Body of pancreas (tissue), 4 donors: ENCODE measurements at regions not wholly inside any gene's neighbourhood (a gene's known extent, or its start where the extent isn't known, plus 50 kb on each side); places are given as distances from the start of the nearest gene placed in this dataset.

ENCODE experiments used
- POLR2A ChIP-seq, 3 donors: fragments of 450-650 bp; IDR thresholded peaks; one replicate each; pipeline ENCODE4 v1.6.1; 2016; ENCODE audit warnings: antibody characterized with exemption in 3 of 3, mild to moderate bottlenecking in 2 of 3
- TF ChIP-seq, protein P1 (sequence below), 7 experiments: fragments of 450-650 bp in 4 of 7; fragments of 200-600 bp in 3 of 7; sonication (generic) in 3 of 7; IDR thresholded peaks; one replicate each; pipeline ENCODE4 v1.5.1; 2016 to 2019; ENCODE audit warnings: antibody characterized with exemption in 7 of 7

DNA sequence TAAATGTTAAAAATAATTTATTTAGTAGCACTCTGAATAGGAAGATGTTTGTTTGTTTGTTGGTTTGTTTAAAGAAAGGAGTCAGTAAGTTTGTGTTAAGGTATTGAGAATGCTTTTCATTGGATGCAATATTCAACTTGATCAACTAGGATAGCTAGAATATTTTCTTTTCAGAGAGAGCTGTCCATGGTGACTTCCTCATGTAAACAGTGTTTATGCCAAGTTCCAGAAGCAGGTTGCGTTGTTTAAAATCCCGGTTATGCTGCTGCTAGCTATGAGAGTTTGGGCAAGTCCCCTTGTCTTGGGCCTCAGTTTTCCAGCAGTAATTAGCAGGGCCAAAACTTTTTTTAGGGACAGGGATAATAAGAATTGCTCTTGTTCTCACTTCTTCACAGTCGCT lies 876.2 kb upstream of the HS3ST1 start:
- no peak for TF ChIP-seq POLR2A (IDR thresholded peaks at IDR 0.05)
- TF ChIP-seq, protein P1, sequence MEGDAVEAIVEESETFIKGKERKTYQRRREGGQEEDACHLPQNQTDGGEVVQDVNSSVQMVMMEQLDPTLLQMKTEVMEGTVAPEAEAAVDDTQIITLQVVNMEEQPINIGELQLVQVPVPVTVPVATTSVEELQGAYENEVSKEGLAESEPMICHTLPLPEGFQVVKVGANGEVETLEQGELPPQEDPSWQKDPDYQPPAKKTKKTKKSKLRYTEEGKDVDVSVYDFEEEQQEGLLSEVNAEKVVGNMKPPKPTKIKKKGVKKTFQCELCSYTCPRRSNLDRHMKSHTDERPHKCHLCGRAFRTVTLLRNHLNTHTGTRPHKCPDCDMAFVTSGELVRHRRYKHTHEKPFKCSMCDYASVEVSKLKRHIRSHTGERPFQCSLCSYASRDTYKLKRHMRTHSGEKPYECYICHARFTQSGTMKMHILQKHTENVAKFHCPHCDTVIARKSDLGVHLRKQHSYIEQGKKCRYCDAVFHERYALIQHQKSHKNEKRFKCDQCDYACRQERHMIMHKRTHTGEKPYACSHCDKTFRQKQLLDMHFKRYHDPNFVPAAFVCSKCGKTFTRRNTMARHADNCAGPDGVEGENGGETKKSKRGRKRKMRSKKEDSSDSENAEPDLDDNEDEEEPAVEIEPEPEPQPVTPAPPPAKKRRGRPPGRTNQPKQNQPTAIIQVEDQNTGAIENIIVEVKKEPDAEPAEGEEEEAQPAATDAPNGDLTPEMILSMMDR (IDR thresholded peaks at IDR 0.05) = no peak
